Heart left ventricle (tissue), 13 donors: ENCODE measurements at regions not wholly inside any gene's neighbourhood (a gene's known extent, or its start where the extent isn't known, plus 50 kb on each side); places are given as distances from the start of the nearest gene placed in this dataset.

Source experiments
- CTCF ChIP-seq, 12 donors: fragments of 200-600 bp; sonication (generic) in 4 of 12; IDR thresholded peaks; one replicate each; pipeline versions ENCODE4 v1.5.0 to v1.8.0; 2018 to 2022; ENCODE audit warnings: antibody characterized with exemption in 12 of 12, mild to moderate bottlenecking in 5 of 12
- POLR2A ChIP-seq, 2 donors: fragments of 450-650 bp; IDR thresholded peaks; one replicate each; pipeline ENCODE4 v1.6.1; 2017; ENCODE audit warnings: antibody characterized with exemption in 2 of 2, mild to moderate bottlenecking in 2 of 2, moderate library complexity in 2 of 2
- donor health status: ischemic (EF 13 %, LVEDD 7.1; RV severe dilation, severe dysfunction).
- donor health status: DM: no; HTN: yes; CAD: no.
- donor health status: DM: no; HTN: no; CAD: no.
- donor health status: ischemic (EF 25% LVEDD 6.9; RV normal size, moderate dysfunction).
- donor health status: ischemic (EF 25% LVEDD 5.7; RV mildly dilated, moderate dysfunction).
- donor health status: ischemic (EF 35%, LVEDD 5.7; RV mildly dilated, moderate dysfunction).
- donor health status: nonischemic (EF 11% LVEDD 7.7; RV severe dilation, severe dysfunction).
- donor health status: DM: yes; HTN: yes; CAD: no.
- donor health status: PGD.
- donor health status: ischemic (EF 29% LVEDD 5.4; RV normal size, mild dysfunction).
- donor health status: nonischemic (EF 23%, LVEDD 6.1; RV moderate dilation, normal function).

- TF ChIP-seq CTCF (IDR thresholded peaks at IDR 0.05): no peak
- TF ChIP-seq POLR2A (IDR thresholded peaks at IDR 0.05): no peak
Measured at GRCh38 chrX:121592884-121593283, 545.5 kb downstream of the GLUD2 start.
